Trophoblast cell (in vitro differentiated cells and primary cell): ENCODE measurements at regions not wholly inside any gene's neighbourhood (a gene's known extent, or its start where the extent isn't known, plus 50 kb on each side); places are given as distances from the start of the nearest gene placed in this dataset.

Experiments
- DNase-seq, 2 donors: peaks; one replicate each; pipeline ENCODE4 v3.0.0-alpha.2; 2016
- H2AFZ ChIP-seq: 2 replicates; pipeline ENCODE4 v1.6.1; 2013; ENCODE audit warnings: low read length, moderate library complexity, mild to moderate bottlenecking; ENCODE audit not compliant: insufficient read depth, poor library complexity
- H2AK5ac ChIP-seq: 2 replicates; pipeline ENCODE4 v1.6.1; 2013; ENCODE audit warnings: mild to moderate bottlenecking, low read length
- H2BK120ac ChIP-seq: 2 replicates; pipeline ENCODE4 v1.6.1; 2013; ENCODE audit warnings: low read length, mild to moderate bottlenecking, moderate library complexity; ENCODE audit not compliant: insufficient read depth, poor library complexity
- H2BK12ac ChIP-seq: 2 replicates; pipeline ENCODE4 v1.6.1; 2013; ENCODE audit warnings: mild to moderate bottlenecking, low read length, moderate library complexity
- H2BK5ac ChIP-seq: 2 replicates; pipeline ENCODE4 v1.6.1; 2013; ENCODE audit warnings: low read length, low read depth, moderate library complexity, mild to moderate bottlenecking; ENCODE audit not compliant: poor library complexity
- H3K14ac ChIP-seq: 2 replicates; pipeline ENCODE4 v1.6.1; 2013; ENCODE audit warnings: mild to moderate bottlenecking, low read length
- H3K18ac ChIP-seq: 2 replicates; pipeline ENCODE4 v1.6.1; 2013; ENCODE audit warnings: mild to moderate bottlenecking, low read length
- H3K23ac ChIP-seq: 2 replicates; pipeline ENCODE4 v1.6.1; 2013; ENCODE audit warnings: low read length
- H3K27ac ChIP-seq: 2 replicates; pipeline ENCODE4 v1.5.1; 2013; ENCODE audit warnings: low read depth, mild to moderate bottlenecking, inconsistent platforms, low read length, moderate library complexity
- H3K27me3 ChIP-seq: 2 replicates; pipeline ENCODE4 v1.6.1; 2013; ENCODE audit warnings: inconsistent platforms, mild to moderate bottlenecking, low read length, moderate library complexity; ENCODE audit not compliant: insufficient read depth
- H3K36me3 ChIP-seq, 2 experiments: 1 replicate in 1 of 2; 2 replicates in 1 of 2; pipeline ENCODE4 v1.6.1; 2013; ENCODE audit warnings: low read length in 2 of 2, mild to moderate bottlenecking in 2 of 2, moderate library complexity in 1 of 2; ENCODE audit not compliant: insufficient read depth in 2 of 2, control insufficient read depth in 1 of 2
- H3K4ac ChIP-seq: 2 replicates; pipeline ENCODE4 v1.6.1; 2013; ENCODE audit warnings: low read depth, mild to moderate bottlenecking, low read length, moderate library complexity
- H3K4me1 ChIP-seq, 2 experiments: 1 replicate in 1 of 2; 2 replicates in 1 of 2; pipeline ENCODE4 v1.6.1; 2013; ENCODE audit warnings: low read length in 2 of 2, mild to moderate bottlenecking in 2 of 2, moderate library complexity in 1 of 2; ENCODE audit not compliant: insufficient read depth in 2 of 2, control insufficient read depth in 1 of 2
- H3K4me2 ChIP-seq: 2 replicates; pipeline ENCODE4 v1.6.1; 2013; ENCODE audit warnings: inconsistent platforms, mild to moderate bottlenecking, low read length, moderate library complexity
- H3K4me3 ChIP-seq: 2 replicates; pipeline ENCODE4 v1.5.1; 2013; ENCODE audit warnings: mild to moderate bottlenecking, low read depth, low read length, inconsistent platforms
- H3K79me1 ChIP-seq: one replicate; pipeline ENCODE4 v1.6.1; 2013; ENCODE audit warnings: low read length
- H3K79me2 ChIP-seq: 2 replicates; pipeline ENCODE4 v1.6.1; 2013; ENCODE audit warnings: low read length, mild to moderate bottlenecking; ENCODE audit not compliant: control insufficient read depth, insufficient read depth, poor library complexity
- H3K9ac ChIP-seq: 2 replicates; pipeline ENCODE4 v1.6.1; 2013; ENCODE audit warnings: mild to moderate bottlenecking, low read length
- H3K9me3 ChIP-seq: 2 replicates; pipeline ENCODE4 v1.6.1; 2013; ENCODE audit warnings: low read depth, mild to moderate bottlenecking, control low read depth, inconsistent platforms, low read length; ENCODE audit not compliant: insufficient read depth
- H4K12ac ChIP-seq: 2 replicates; pipeline ENCODE4 v1.6.1; 2013; ENCODE audit warnings: low read depth, mild to moderate bottlenecking, low read length, moderate library complexity
- H4K8ac ChIP-seq: 2 replicates; pipeline ENCODE4 v1.6.1; 2013; ENCODE audit warnings: low read depth, mild to moderate bottlenecking, low read length, moderate library complexity
- H4K91ac ChIP-seq: one replicate; pipeline ENCODE4 v1.6.1; 2013; ENCODE audit warnings: low read depth, mild to moderate bottlenecking, low read length, moderate library complexity
- WGBS: extraction: QIAGEN DNeasy Blood & Tissue Kit; methylation state at CpG from one replicate; pipeline ENCODE4 v1.1.7; 2013; ENCODE audit warnings: missing lambda C conversion rate; ENCODE audit not compliant: insufficient read length, insufficient coverage; ENCODE audit errors: extremely low coverage; 5-methylcytosine and 5-hydroxymethylcytosine counted together

GRCh38 chr14:86310148-86310547 is 780.2 kb downstream of the FLRT2 start:
- Histone ChIP-seq H3K9me3 (no peaks in the 10 kb centered on the region), H4K8ac (no peak overlapping the region), H3K14ac (no peak overlapping the region), H3K36me3 (no peaks in the 10 kb centered on the region), H3K4ac (no peak overlapping the region), H3K9ac (no peak overlapping the region), H4K91ac (no peak overlapping the region), H3K18ac (no peak overlapping the region), H3K4me1 (no peaks in the 10 kb centered on the region), H3K79me1 (no peaks in the 10 kb centered on the region), H2BK120ac (no peak overlapping the region), H3K27ac (no peak overlapping the region), H3K4me3 (no peak overlapping the region), H3K27me3 (no peaks in the 10 kb centered on the region), H2BK5ac (no peak overlapping the region), H2AK5ac (no peak overlapping the region), H3K23ac (no peak overlapping the region), H4K12ac (no peak overlapping the region), H3K4me2 (no peak overlapping the region), H2AFZ (no peak overlapping the region), H2BK12ac (no peak overlapping the region), H3K79me2 (no peaks in the 10 kb centered on the region)
- no CpG with 5 or more reads among the region's 6 CpGs for WGBS
- DNase-seq = no peak

GRCh38 chr14:86305058-86305457 is 775.1 kb downstream of the FLRT2 start:
- Histone ChIP-seq H3K79me2 (no peaks in the 10 kb centered on the region), H3K4me3 (no peak overlapping the region), H2BK5ac (no peak overlapping the region), H3K18ac (no peak overlapping the region), H3K4me2 (no peak overlapping the region), H3K14ac (no peak overlapping the region), H3K36me3 (no peaks in the 10 kb centered on the region), H4K12ac (no peak overlapping the region), H3K27me3 (no peaks in the 10 kb centered on the region), H4K91ac (no peak overlapping the region), H3K4ac (no peak overlapping the region), H3K79me1 (no peaks in the 10 kb centered on the region), H2BK12ac (no peak overlapping the region), H2AK5ac (no peak overlapping the region), H4K8ac (no peak overlapping the region), H3K23ac (no peak overlapping the region), H3K9me3 (no peaks in the 10 kb centered on the region), H2BK120ac (no peak overlapping the region), H3K27ac (no peak overlapping the region), H3K9ac (no peak overlapping the region), H3K4me1 (no peaks in the 10 kb centered on the region), H2AFZ (no peak overlapping the region)
- WGBS = no CpG with 5 or more reads among the region's 2 CpGs
- DNase-seq = no peak

DNA sequence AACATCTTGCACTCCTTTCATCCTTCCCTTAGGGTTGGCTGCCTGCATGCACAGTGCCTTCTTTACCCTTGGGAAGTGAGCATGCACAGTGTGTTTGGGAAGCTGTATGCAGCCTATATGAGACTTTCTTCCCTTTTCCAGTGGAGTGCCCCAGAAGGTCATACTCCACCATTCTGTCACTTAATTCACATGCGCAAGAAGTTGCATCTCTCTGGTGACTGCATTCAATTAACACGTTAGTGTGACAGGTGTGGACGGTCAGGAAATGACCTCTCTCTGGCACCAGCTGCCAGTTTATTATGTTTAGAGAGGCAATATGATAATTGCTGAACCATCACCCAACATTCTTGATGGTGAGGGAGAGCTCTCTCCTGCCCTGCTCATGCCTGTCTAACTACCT is 770.0 kb downstream of the FLRT2 start:
- H3K36me3 ChIP-seq = no peaks in the 10 kb centered on the region
- no peak overlapping the region for H2AFZ ChIP-seq
- H4K12ac ChIP-seq = no peak overlapping the region
- H2BK12ac ChIP-seq = no peak overlapping the region
- no peaks in the 10 kb centered on the region for H3K4me1 ChIP-seq
- no peaks in the 10 kb centered on the region for H3K9me3 ChIP-seq
- no peak for DNase-seq
- no peaks in the 10 kb centered on the region for H3K79me2 ChIP-seq
- no peak overlapping the region for H2BK5ac ChIP-seq
- no peak overlapping the region for H3K18ac ChIP-seq
- WGBS = no CpG with 5 or more reads among the region's 3 CpGs
- no peak overlapping the region for H3K23ac ChIP-seq
- H3K27me3 ChIP-seq = no peaks in the 10 kb centered on the region
- no peak overlapping the region for H2BK120ac ChIP-seq
- H3K4me2 ChIP-seq = no peak overlapping the region
- no peak overlapping the region for H2AK5ac ChIP-seq
- H3K4me3 ChIP-seq = no peak overlapping the region
- no peaks in the 10 kb centered on the region for H3K79me1 ChIP-seq
- no peak overlapping the region for H3K9ac ChIP-seq
- H4K8ac ChIP-seq = no peak overlapping the region
- H3K27ac ChIP-seq = no peak overlapping the region
- H4K91ac ChIP-seq = no peak overlapping the region
- H3K14ac ChIP-seq = no peak overlapping the region
- no peak overlapping the region for H3K4ac ChIP-seq

DNA sequence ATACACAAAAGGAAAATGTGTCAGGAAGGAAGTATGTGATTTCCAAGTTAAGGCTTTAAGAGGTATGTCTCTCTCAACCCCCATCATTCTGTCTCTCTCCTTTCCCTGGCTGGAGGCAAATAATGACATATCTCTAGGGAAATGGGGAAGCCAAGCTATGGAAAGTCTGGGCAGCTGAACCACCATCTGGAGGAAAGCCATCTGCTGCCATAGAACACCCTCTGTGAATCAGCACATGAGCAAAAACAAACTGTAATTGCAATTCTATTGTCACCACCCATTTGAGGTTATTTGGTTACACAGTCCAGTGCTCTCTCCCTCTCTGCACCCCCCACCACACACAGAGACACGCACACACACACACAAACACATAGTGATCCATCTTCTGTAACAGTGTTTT is 766.2 kb downstream of the FLRT2 start:
- Histone ChIP-seq H2BK120ac (no peak overlapping the region), H3K4me2 (no peak overlapping the region), H4K12ac (no peak overlapping the region), H3K36me3 (no peaks in the 10 kb centered on the region), H4K91ac (no peak overlapping the region), H3K9me3 (no peaks in the 10 kb centered on the region), H4K8ac (no peak overlapping the region), H3K79me2 (no peaks in the 10 kb centered on the region), H3K4ac (no peak overlapping the region), H3K9ac (no peak overlapping the region), H3K14ac (no peak overlapping the region), H3K23ac (no peak overlapping the region), H3K27me3 (no peaks in the 10 kb centered on the region), H3K4me1 (no peaks in the 10 kb centered on the region), H3K79me1 (no peaks in the 10 kb centered on the region), H2AFZ (no peak overlapping the region), H3K4me3 (no peak overlapping the region), H2BK12ac (no peak overlapping the region), H2AK5ac (no peak overlapping the region), H3K18ac (no peak overlapping the region), H2BK5ac (no peak overlapping the region), H3K27ac (no peak overlapping the region)
- no peak for DNase-seq
- no CpG with 5 or more reads among the region's 1 CpG for WGBS
